ENCODE measurements at regions not wholly inside any gene's neighbourhood (a gene's known extent, or its start where the extent isn't known, plus 50 kb on each side); places are given as distances from the start of the nearest gene placed in this dataset.

DNA sequence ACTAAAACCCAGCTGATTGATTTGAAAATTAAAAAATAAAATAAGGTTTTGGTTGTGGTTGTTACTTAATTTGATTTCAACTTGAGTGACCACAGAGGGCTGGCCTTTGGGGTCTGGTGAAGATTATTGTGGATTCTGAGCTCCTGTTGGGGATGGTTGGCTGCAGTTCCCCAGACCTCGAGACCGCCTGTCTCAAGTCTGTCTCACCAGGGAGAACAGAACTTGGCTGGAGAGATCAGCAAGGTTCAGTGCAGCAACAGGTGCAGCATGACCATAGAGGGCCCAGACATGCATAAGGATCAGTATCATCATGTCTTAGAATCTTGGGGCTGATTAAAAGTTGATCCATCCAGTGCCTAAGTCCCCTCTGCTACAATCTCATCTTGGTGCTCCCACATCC, 491.9 kb downstream of the BCOR start:
- no peak for FAIRE-seq
- no peak for DNase-seq (ENCODE audit: insufficient read length, low spot score)

DNA sequence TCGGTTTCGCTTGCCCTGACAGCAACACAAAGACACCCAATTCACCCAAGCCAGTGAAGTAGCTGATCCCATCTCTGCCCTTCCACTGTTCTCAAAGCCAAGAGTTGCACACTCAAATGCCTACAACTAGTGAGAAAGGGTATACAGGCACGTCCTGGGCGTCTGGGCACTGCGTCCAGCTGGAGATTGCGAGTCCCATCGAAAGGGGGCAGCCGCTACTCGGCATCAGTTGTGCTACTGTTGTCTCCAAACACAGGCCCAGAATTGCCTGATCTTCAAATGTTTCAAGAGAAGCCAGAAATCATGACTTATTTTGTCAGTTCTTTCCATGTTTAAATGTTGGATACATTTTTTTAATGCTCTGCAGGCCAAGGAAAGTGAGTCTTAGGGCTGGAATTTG, 487.8 kb downstream of the BCOR start:
- DNase-seq (ENCODE audit: insufficient read length, low spot score) = no peak
- FAIRE-seq = no peak

DNA sequence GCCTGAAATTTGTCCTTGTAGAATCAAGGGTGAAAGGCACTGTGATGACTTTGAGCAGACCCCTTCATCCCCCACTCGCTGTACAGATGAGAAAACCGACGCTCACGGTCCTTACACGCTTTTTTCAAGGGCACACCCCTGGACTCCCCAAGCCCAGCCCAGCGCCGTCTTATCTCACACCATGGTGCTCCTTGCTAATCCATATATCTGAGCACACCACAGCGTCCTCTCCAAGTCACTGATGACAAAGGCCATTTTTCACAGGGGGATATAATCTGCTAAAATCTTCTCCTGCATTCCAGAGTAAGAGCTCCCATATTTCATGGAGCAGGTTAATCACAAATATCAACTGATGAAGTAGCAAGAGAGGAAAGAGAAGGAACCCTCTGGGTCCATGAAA, 486.3 kb downstream of the BCOR start:
- DNase-seq (ENCODE audit: insufficient read length, low spot score) = no peak
- no peak for FAIRE-seq

DNA sequence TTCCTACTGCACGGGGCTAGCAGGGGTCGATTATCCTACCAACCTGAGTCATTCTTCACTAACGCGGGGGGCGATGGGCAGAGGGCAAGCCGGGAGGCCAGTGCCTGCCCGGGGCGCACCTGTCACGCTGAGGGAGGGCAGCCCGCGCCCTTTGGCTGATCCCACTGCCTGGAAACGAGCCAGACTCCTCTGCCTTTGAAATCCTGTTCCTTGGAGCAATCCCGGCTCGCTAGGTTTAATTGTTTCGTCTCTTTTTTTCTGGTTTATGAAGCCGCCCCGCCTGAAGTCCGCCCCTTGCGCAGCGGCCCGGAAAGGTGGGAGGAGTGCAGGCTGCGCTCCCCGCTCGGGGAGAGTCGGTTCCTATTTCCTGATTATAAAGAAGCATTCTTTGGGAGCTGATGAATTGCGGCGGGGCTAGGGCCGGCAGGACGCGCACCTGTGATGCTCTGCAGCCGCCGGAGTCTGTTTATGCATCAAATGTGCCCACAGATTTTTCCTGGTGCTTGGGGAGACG, 484.2 kb downstream of the BCOR start:
- FAIRE-seq = no peak
- peak; percentile 14 for DNase-seq (ENCODE audit: insufficient read length, low spot score)

DNA sequence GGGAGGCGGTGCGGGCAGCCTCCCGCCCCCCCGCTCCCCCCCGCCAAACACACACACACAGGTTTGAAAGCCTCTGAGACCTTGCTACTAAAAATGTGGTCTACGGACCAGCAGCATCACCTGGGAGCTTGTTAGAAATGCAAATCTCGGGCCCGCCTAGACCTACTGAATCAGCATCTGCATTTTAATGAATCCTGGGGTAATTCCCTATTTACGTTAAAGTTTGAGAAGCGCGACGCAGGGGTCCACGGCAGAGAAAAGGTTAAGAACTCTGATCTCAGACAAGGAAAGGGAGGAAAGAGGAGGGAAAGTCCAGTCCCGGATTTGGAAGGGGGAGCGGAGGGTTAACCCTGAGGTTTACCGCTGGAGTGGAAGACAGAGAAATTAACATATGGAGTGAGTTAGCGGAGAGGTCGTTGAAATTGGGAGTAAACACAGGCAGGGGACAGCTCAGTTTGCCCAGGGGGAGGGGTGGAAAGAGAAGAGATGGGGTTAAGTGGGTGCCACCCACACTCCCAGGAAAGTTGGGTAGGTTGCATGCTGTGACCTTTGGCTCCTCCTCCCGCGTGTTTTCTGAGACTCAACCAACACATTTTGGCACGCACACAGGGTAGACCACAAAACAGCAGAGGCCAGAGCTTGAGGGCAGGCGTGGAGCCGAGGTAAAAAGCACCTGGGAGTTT, 483.6 kb downstream of the BCOR start:
- peak; percentile 95 for FAIRE-seq
- peak; percentile 8 for DNase-seq (ENCODE audit: insufficient read length, low spot score)

DNA sequence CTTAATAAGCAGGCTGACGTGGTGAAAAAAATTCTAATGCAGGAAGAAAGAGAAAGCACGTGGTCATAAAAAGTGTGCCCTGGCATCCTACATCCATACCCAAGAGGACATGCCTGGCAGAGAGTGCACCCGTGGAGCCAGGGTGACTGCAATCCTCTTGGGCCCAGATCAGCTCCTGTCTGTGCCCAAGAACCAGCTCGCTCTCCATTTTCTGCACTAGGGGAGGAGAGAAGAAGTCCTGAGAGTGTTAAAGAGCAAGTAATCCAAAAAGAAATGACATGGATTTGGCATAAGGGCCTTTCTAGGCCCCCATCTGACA, 483.1 kb downstream of the BCOR start:
- FAIRE-seq (no peak), DNase-seq (ENCODE audit: insufficient read length, low spot score) (no peak)

DNA sequence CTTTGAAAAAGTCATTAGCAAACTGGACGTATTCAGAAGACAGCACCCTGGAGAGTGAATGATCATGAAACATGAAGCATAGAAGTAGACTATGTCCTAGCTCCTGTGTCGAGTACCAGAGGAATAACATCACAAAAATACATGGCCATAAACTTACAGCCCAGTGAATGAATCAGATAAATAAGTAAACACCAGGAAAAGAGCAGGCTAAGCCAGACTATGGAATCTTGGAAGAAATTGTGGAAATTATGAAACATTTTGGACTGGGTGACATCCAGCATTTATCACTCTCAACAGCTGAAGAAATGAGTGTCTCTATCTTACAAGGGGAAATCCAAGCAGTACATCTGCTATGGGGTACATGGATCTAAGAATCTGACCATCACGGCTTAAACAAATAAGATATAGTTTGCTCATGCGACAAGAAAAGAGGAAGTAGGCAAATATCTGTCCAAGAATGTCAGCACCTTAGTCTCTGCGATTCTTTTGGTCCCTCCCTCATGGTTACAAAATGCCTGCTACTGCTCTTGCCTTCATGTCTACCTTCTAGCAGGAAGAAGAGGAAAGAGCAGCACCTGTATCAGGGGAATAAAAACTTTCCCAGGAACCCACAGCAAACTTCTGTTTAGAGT, 481.5 kb downstream of the BCOR start:
- FAIRE-seq (peak; percentile 94), DNase-seq (ENCODE audit: insufficient read length, low spot score) (no peak)

DNA sequence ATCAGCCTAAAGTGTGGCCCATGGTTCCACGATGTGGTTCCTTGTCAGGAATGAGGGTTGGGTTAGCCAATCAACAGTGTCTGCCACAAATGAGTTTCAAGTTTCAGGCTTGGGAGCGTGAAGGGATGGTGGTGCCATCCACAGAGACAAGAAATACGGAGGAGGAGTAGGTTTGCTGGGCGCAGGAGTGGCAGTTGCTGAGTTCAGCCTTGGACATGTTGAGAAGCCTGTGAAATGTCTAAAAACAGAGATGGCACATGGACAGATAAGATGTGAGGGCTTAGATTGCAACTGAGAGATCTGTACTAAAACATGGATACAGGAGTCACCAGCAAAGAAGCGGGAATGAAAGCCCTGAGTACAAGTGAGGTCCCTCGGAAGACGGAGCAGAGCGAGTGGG, 481.0 kb downstream of the BCOR start:
- no peak for DNase-seq (ENCODE audit: insufficient read length, low spot score)
- no peak for FAIRE-seq

DNA sequence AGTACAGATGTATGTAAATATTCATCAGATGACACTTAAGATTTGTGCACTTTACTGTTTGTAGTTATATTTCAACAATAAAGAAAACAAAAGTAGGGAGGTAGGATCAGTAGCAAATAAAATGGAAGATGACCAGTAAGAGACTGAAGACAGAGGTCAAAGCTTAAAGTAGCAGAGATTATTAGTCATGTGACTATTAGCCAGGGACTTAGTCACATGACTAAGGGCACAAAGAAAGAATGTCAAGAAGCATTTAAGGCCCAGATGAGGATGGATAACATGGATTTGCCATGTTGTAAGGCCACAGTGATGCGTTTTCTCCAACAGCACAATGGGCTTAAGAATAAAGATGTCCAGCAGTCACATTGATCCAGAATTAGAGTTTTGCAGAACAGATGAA, 479.6 kb downstream of the BCOR start:
- FAIRE-seq (no peak), DNase-seq (ENCODE audit: insufficient read length, low spot score) (no peak)

DNA sequence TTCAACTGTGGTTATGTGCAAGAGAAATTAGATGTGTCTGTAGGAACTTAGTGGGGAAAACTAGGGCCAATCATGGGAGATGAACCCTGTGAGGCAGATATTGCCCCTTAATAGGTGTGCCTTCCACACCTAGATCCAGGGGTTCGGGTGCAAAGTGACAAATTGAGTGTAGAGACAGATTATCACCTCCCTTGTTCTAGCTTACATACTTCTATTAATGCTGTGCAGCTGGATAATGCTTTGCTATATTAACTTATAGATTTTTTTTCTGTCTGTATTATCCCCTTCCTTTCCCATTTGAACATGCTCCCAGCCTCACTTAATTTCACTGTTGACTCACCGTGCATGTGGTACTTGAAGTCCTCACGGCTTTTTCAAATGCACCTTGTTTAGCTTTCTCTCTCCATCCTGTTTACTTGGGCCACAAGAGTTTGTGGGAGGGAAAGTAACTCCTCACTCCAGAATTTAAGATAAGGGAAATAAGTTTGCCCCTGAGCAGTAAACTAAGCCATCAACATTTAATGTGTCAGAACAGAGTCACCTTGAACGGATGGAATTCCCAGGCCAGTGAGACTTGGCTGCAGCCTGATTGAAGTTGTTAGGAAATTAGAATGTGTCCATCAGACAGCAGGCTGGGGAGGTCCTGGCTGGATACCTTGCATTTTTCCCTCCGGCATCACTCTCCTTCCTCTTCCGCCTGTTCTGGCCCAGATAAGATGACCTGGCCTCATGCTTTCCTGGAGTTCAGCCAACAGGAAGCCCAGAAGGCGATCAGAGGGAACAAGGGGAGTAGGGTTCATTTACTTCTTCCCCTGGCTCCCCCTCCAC, 478.4 kb downstream of the BCOR start:
- DNase-seq (ENCODE audit: insufficient read length, low spot score) (no peak), FAIRE-seq (no peak)

DNA sequence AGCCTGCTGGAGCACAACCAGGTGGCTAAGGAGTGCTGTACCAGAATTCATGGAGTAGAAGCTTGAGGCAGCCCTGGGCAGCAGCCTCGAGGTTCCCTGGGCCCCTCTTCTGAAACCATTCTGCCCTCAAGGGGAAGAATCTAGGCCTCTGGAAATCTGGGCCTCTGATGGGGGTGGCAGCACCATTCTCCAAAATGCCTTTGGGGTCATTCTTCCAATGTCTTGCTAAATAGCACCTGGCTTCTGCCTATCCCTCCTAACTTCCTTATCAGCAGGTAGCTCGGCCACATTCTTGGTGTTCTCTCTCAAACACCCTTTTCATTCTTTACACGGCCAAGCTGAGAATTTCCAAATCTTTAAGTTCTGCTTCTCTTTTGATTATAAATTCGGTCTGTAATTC, 473.6 kb downstream of the BCOR start:
- FAIRE-seq (no peak), DNase-seq (ENCODE audit: insufficient read length, low spot score) (no peak)

DNA sequence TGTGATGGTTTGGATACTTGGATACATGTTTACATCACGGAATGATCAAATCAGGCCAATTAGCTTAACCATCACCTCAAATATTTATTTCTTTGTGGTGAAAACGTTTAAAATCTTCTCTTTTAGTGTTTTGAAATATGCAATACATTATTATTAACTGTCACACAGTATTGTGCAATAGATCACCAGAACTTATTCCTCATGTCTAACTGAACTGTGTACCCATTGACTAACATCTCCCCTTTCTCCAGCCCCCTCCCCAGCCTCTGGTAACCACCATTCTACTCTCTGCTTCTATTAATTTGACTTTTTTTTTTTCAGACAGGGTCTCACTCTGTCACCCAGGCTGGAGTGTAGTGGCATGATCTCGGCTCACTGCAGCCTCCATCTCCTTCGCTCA, 471.9 kb downstream of the BCOR start:
- DNase-seq (ENCODE audit: insufficient read length, low spot score) (no peak), FAIRE-seq (no peak)

DNA sequence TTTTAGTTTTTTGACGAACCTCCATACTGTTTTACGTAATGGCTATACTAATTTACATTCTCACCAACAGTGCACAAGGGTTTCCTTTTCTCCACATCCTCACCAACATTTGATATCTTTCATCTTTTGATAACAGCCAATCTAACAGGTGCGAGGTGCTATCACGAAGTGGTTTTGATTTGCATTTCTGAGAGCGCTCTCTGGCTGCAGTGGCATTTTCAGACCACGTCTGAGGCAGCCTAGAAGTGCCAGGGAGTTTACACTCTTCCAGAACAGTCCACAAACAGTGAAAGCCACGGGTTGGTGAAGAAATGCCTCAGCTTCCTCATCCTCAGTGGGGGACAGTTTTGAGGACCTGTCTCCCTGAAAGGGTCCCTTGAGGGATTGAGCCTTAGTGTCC, 471.0 kb downstream of the BCOR start:
- no peak for FAIRE-seq
- DNase-seq (ENCODE audit: insufficient read length, low spot score) = no peak

DNA sequence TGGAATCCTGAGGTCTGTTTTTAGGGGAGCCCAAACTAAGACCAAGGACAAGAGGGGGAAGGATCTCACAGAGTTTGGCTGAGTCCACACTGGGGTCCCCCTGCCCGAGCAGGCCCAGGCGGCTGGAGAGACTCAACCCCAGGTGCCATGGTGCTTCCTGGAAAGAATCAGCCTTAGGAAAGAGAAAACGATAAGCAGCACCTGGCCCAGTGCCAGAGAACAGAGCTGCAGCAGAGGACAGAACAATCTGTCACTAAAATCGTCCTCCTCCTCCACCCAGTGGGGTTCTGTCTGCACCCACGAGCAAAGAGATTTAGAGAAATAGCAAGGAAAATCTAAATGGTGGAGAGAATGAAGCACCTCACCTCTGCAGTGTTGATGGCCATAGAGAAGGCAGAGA, 470.5 kb downstream of the BCOR start:
- FAIRE-seq (no peak), DNase-seq (ENCODE audit: insufficient read length, low spot score) (no peak)

DNA sequence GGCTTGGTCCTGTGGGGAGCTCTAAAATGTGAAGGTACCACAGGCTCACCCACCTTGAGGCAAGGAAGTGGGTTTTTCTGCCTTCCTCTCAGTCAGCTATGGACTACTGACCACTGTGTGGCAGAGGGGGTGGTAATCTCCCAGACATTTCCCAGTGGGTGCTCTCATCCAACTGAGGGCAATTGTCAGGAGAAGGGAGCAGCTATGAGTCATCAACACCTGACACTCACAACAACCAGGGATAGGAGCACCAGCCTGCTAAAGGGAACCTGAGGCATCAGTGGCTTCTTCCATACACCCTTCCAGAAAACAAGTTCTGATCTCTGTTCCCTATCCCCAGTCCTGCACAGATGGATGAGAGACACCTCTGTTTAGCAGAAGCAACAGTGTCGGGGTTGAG, 468.8 kb downstream of the BCOR start:
- peak; percentile 52 for FAIRE-seq
- DNase-seq (ENCODE audit: insufficient read length, low spot score) = no peak

DNA sequence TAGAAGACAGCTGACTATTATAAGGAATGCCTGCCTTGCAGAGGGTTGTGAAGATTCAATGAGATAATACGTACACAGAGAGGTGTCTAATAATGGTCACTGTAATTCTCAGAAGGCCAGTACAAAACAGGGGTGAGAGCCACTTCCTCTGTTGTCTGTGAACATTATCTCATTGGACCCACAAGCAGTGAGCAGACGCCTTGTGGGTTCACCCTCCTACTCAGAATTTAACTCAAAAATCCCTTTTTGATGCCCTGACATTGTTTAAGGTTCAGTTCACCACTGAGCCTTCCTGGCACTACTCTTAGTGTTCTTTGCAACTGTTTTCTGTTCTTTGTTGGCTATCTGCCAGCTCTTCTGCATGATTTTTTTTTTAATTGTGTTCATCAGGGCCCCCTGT, 467.4 kb downstream of the BCOR start:
- DNase-seq (ENCODE audit: insufficient read length, low spot score) = no peak
- FAIRE-seq = no peak

DNA sequence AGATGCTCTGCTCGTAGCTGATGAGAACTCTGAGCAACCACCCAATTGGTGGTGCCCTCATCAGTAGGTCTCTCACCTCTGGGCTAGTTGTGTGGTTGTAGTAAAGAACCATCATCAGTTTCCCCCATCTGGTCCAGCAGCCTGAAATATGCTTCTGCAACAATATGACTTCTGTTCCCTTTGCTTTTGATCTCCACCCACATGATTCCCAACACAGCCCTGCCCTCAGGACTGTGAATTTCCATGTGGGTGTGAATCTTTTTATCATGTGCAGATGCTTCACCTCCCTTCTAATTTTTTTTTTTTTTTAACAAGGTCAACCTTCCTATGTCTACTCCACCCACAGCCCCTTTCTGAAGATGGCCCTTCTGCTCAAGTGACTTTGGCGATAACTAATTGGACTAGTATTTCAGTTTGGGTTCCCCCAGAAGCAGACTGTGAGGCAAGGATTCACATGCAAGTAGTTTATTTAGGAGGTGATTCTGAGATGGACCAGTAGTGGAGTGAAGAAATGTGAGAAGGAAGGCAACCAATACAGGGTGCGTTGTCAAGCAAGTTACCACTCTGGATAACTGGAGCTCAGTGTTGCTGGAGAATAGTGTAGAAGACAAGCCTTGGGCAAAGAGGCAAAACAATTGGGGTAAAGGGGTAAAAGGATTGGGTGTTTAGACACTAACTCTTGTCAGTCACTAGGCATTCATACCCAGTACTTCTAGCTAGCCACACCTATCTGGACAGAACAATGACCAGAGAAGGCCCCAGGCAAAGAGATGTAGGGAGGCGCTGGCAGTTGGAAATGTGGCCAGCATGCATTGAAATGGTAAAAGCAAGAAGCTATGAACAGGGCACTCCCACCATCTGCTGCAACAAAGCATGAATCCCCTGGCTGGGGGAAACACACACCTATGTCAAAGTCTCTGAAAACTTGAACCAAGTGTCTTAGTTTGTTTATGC, 466.2 kb downstream of the BCOR start:
- peak; percentile 51 for FAIRE-seq

DNA sequence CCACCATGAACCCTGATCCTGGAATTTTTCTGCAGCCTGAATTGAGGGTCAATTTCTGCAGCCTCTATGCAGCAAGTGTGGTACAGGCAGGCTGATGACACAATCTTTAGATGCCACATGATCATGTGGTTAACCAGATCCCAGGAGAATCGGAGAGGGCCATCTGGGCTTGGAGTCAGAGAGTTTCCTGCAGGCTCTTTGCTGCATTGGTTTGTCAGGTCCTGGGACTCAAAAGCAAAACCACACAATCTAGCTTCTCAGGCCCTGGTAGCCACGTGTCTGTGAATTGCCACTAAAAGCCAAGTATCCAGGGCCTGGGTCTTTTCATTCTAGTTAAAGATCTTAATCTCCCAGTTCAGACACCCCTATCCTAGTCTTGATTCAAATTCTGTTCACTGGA, 464.5 kb downstream of the BCOR start:
- FAIRE-seq (no peak), DNase-seq (ENCODE audit: insufficient read length, low spot score) (no peak)

More for the DNA sequence above, 466.2 kb downstream of the BCOR start:
- DNase-seq (ENCODE audit: insufficient read length, low spot score) = no peak

DNA sequence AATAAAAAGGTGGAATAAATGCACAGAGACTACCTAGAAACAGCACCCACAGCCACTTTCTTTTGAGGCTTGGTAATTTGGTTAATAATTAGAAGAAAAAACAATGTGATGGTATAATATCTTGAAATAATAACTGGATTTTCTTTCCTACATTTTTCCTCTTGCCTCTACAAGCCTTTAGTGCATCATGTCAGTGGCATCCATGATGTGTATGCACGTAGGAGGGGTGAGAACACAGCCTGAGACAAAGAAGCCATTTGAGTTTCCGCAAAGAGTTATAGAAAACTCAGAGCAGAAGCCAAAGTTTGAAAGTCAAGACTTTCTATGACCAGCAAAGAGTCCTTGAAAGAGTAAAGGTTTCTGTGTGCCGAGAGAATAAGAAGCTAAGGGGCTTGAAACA, 461.3 kb downstream of the BCOR start:
- DNase-seq (ENCODE audit: insufficient read length, low spot score) = no peak
- FAIRE-seq = no peak

DNA sequence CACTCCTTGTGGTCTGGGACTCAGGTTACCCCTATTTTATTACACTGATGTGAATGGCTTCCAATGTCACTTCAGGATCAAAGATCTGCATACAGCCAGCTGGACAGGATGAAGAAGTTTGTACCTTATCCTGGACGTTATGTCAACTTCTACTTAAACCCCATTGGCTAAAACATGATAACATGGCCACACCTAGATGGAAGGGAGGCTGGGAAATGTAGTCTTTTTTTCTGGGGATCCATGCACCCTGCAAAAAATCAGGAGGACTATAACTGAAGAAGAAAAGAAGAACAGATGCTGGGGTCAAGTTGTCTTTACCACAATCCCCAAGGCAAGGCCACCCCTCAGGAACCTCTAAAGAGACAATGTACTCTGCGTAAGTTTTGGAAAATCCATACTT, 459.2 kb downstream of the BCOR start:
- DNase-seq (ENCODE audit: insufficient read length, low spot score) (no peak), FAIRE-seq (no peak)

DNA sequence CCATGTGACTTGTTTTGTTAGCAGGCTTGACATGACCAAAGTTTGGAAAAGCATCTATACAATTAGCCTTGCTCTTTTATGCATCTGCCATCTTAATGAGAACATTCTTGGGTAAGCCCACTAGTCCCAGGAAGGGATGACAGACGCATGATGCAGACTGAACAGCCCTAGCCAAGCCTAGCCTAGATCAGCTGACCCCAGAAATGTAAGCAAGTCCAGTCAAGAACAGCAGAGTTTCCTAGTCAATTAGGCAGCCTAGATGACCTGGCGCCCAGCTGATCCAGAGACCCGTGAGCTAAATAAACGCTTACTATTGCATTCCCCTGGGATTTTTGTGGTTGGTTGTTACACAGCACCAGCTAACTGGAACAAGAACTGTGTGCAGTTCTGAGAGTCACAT, 457.9 kb downstream of the BCOR start:
- no peak for FAIRE-seq
- DNase-seq (ENCODE audit: insufficient read length, low spot score) = no peak

Data from GM19239 (cell line).